H9 (cell line): ENCODE measurements at regions not wholly inside any gene's neighbourhood (a gene's known extent, or its start where the extent isn't known, plus 50 kb on each side); places are given as distances from the start of the nearest gene placed in this dataset.

ENCODE experiments used
- DNase-seq: peaks from one replicate; pipeline ENCODE4 v3.0.0-alpha.2; 2017
- H2AFZ ChIP-seq: one replicate; pipeline ENCODE4 v1.6.1; 2013; ENCODE audit warnings: mild to moderate bottlenecking, low read length, control low read depth, moderate library complexity
- H2AK5ac ChIP-seq: 2 replicates; pipeline ENCODE4 v1.6.1; 2013; ENCODE audit warnings: low read length, control low read depth, mixed read lengths; ENCODE audit not compliant: insufficient read length
- H2BK120ac ChIP-seq: one replicate; pipeline ENCODE4 v1.6.1; 2013; ENCODE audit warnings: low read depth, mild to moderate bottlenecking, low read length, control low read depth, inconsistent platforms; ENCODE audit not compliant: poor library complexity, severe bottlenecking
- H2BK12ac ChIP-seq: 2 replicates; pipeline ENCODE4 v1.6.1; 2013; ENCODE audit warnings: low read length, control low read depth, mixed read lengths, low read depth; ENCODE audit not compliant: insufficient read length
- H2BK15ac ChIP-seq: 2 replicates; pipeline ENCODE4 v1.6.1; 2013; ENCODE audit warnings: low read depth, low read length, control low read depth
- H2BK20ac ChIP-seq: one replicate; pipeline ENCODE4 v1.6.1; 2013; ENCODE audit warnings: low read depth, mild to moderate bottlenecking, low read length, control low read depth, inconsistent platforms; ENCODE audit not compliant: poor library complexity, severe bottlenecking
- H2BK5ac ChIP-seq: 2 replicates; pipeline ENCODE4 v1.6.1; 2013; ENCODE audit warnings: low read length, control low read depth, mixed read lengths; ENCODE audit not compliant: insufficient read length
- H3K14ac ChIP-seq: 2 replicates; pipeline ENCODE4 v1.6.1; 2013; ENCODE audit warnings: low read length, control low read depth; ENCODE audit not compliant: insufficient read depth
- H3K18ac ChIP-seq: 2 replicates; pipeline ENCODE4 v1.6.1; 2013; ENCODE audit warnings: low read depth, mild to moderate bottlenecking, mixed read lengths, low read length, control low read depth; ENCODE audit not compliant: insufficient read length
- H3K23ac ChIP-seq: 2 replicates; pipeline ENCODE4 v1.6.1; 2013; ENCODE audit warnings: low read length, control low read depth, mixed read lengths, low read depth; ENCODE audit not compliant: insufficient read length
- H3K23me2 ChIP-seq: 2 replicates; pipeline ENCODE4 v1.6.1; 2013; ENCODE audit warnings: low read depth, mild to moderate bottlenecking, mixed read lengths, low read length, control low read depth; ENCODE audit not compliant: insufficient read length, poor library complexity, severe bottlenecking
- H3K27ac ChIP-seq: 2 replicates; pipeline ENCODE4 v1.5.1; 2013; ENCODE audit warnings: low read length, control low read depth, mixed read lengths, low read depth; ENCODE audit not compliant: insufficient read length
- H3K27me3 ChIP-seq: 2 replicates; pipeline ENCODE4 v1.6.1; 2013; ENCODE audit warnings: low read length, control low read depth, inconsistent platforms; ENCODE audit not compliant: insufficient read depth
- H3K4ac ChIP-seq: 2 replicates; pipeline ENCODE4 v1.6.1; 2013; ENCODE audit warnings: low read depth, mild to moderate bottlenecking, control low read depth, inconsistent platforms, low read length, moderate library complexity
- H3K4me1 ChIP-seq: 2 replicates; pipeline ENCODE4 v1.6.1; 2013; ENCODE audit warnings: low read length, control low read depth, inconsistent platforms; ENCODE audit not compliant: insufficient read depth
- H3K4me2 ChIP-seq: 2 replicates; pipeline ENCODE4 v1.6.1; 2013; ENCODE audit warnings: low read length, control low read depth, mixed read lengths; ENCODE audit not compliant: insufficient read length, insufficient read depth
- H3K56ac ChIP-seq: 2 replicates; pipeline ENCODE4 v1.6.1; 2013; ENCODE audit warnings: low read depth, mild to moderate bottlenecking, mixed read lengths, low read length, control low read depth; ENCODE audit not compliant: insufficient read length
- H3K79me1 ChIP-seq: 2 replicates; pipeline ENCODE4 v1.6.1; 2013; ENCODE audit warnings: low read depth, mild to moderate bottlenecking, moderate library complexity, low read length, control low read depth, inconsistent platforms; ENCODE audit not compliant: insufficient read depth, poor library complexity, severe bottlenecking
- H3K79me2 ChIP-seq: 2 replicates; pipeline ENCODE4 v1.6.1; 2013; ENCODE audit warnings: low read length, control low read depth, inconsistent platforms; ENCODE audit not compliant: insufficient read depth
- H3K9ac ChIP-seq: 2 replicates; pipeline ENCODE4 v1.6.1; 2013; ENCODE audit warnings: low read length, control low read depth, mixed read lengths; ENCODE audit not compliant: insufficient read length; ENCODE audit errors: extremely low read depth
- H3K9me3 ChIP-seq: one replicate; pipeline ENCODE4 v1.6.1; 2013; ENCODE audit warnings: low read depth, low read length, inconsistent platforms; ENCODE audit not compliant: control insufficient read depth
- H3T11ph ChIP-seq: one replicate; pipeline ENCODE4 v1.6.1; 2013; ENCODE audit warnings: mild to moderate bottlenecking, low read length, control low read depth, inconsistent platforms
- H4K20me1 ChIP-seq: one replicate; pipeline ENCODE4 v1.6.1; 2013; ENCODE audit not compliant: control insufficient read depth, insufficient read length, insufficient read depth
- H4K5ac ChIP-seq: 2 replicates; pipeline ENCODE4 v1.6.1; 2013; ENCODE audit warnings: low read depth, mild to moderate bottlenecking, mixed read lengths, low read length, control low read depth; ENCODE audit not compliant: insufficient read length
- H4K8ac ChIP-seq: replicated peaks from 2 replicates; pipeline ENCODE4 v1.6.1; 2013; ENCODE audit warnings: low read length, control low read depth, mixed read lengths, low read depth; ENCODE audit not compliant: insufficient read length
- H4K91ac ChIP-seq: 2 replicates; pipeline ENCODE4 v1.6.1; 2013; ENCODE audit warnings: low read depth, mild to moderate bottlenecking, moderate library complexity, mixed read lengths, low read length, control low read depth; ENCODE audit not compliant: insufficient read length
- H3K27ac Mint-ChIP-seq, 3 experiments: 2 replicates in 2 of 3; 3 replicates in 1 of 3; pipeline ENCODE4 v1.8.0; 2020 to 2021; ENCODE audit warnings: mixed read lengths in 3 of 3, mild to moderate bottlenecking in 1 of 3, moderate library complexity in 1 of 3
- H3K27me3 Mint-ChIP-seq: 2 replicates; pipeline ENCODE4 v1.8.0; 2021; ENCODE audit warnings: low read depth, mild to moderate bottlenecking, moderate library complexity, mixed read lengths
- H3K36me3 Mint-ChIP-seq, 3 experiments: 2 replicates in 2 of 3; 3 replicates in 1 of 3; pipeline ENCODE4 v1.8.0; 2020 to 2021; ENCODE audit warnings: low read depth in 3 of 3, mixed read lengths in 3 of 3; ENCODE audit not compliant: insufficient read depth in 1 of 3
- H3K4me1 Mint-ChIP-seq, 2 experiments: 2 replicates each; pipeline ENCODE4 v1.8.0; 2020; ENCODE audit warnings: mixed read lengths in 2 of 2
- H3K4me3 Mint-ChIP-seq, 2 experiments: 2 replicates in 1 of 2; 3 replicates in 1 of 2; pipeline ENCODE4 v1.8.0; 2020 to 2021; ENCODE audit warnings: mild to moderate bottlenecking in 2 of 2, mixed read lengths in 2 of 2, moderate library complexity in 1 of 2
- H3K9me3 Mint-ChIP-seq, 2 experiments: 2 replicates in 1 of 2; 3 replicates in 1 of 2; pipeline ENCODE4 v1.8.0; 2020; ENCODE audit warnings: mild to moderate bottlenecking in 2 of 2, mixed read lengths in 2 of 2, moderate library complexity in 1 of 2
- WGBS: extraction: QIAGEN DNeasy Blood & Tissue Kit; methylation state at CpG from one replicate; pipeline ENCODE4 v1.1.7; 2013; ENCODE audit warnings: missing lambda C conversion rate, low lambda C conversion rate, mixed read lengths; ENCODE audit not compliant: insufficient read length; ENCODE audit errors: extremely low coverage; 5-methylcytosine and 5-hydroxymethylcytosine counted together
- TF ChIP-seq, protein P1 (sequence below): fragments of 200-600 bp; sonication (generic); conservative IDR thresholded peaks from 3 replicates; pipeline ENCODE4 v1.8.0; 2021; ENCODE audit warnings: antibody characterized with exemption, mild to moderate bottlenecking

DNA sequence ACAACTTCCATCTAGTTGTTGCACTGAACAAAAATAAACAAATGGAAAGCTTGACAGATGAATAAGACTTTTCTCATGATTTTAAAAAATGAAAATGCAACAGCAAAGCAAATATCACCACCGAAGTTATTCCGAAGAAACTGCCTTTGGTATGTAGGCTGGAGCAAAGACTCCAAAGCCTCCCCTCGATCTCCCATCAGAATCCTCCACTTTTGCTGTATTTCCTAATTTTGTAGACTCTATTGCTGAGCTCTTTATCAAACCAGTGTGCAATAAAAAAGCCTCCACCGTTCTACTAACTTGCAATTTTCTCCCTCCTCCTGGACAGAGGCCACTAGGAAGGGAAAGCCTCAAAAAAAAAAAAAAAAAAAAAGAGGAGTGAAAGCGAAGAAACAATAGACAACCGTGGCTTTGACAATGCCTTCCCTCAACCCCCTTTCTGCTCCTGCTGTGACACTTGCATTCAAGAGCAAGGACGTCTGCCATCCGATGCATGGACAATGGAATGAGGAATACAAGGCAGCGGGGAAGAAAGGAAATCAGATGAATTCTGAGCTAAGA lies 190.9 kb upstream of the BLID start:
- no peak overlapping the region for H2BK12ac ChIP-seq
- H3K36me3 Mint-ChIP-seq = no peaks in the 10 kb centered on the region
- no peak overlapping the region for H4K5ac ChIP-seq
- no peaks in the 10 kb centered on the region for H3K79me2 ChIP-seq
- no peaks in the 10 kb centered on the region for H3K9me3 Mint-ChIP-seq
- peak; percentile 75 for DNase-seq
- no peak overlapping the region for H3T11ph ChIP-seq
- no peak overlapping the region for H2BK5ac ChIP-seq
- no peak overlapping the region for H2AK5ac ChIP-seq
- H2BK20ac ChIP-seq = no peak overlapping the region
- no peak overlapping the region for H3K4ac ChIP-seq
- peaks cover 62 to 72% of the 10 kb centered on the region in 2 experiments for H3K4me1 Mint-ChIP-seq
- H3K23ac ChIP-seq = no peak overlapping the region
- no peak overlapping the region for H3K56ac ChIP-seq
- H3K27me3 ChIP-seq = no peaks in the 10 kb centered on the region
- no peak overlapping the region for H3K9ac ChIP-seq
- no peak overlapping the region for H3K14ac ChIP-seq
- H2BK120ac ChIP-seq = no peak overlapping the region
- H3K27me3 Mint-ChIP-seq = peaks cover 6% of the 10 kb centered on the region; the same call in 1 of the 2 replicates
- H2BK15ac ChIP-seq = no peak overlapping the region
- peak overlapping the region; percentile 8 to 43; a peak in 2 of 5 replicates for H3K4me3 Mint-ChIP-seq
- TF ChIP-seq, protein P1, sequence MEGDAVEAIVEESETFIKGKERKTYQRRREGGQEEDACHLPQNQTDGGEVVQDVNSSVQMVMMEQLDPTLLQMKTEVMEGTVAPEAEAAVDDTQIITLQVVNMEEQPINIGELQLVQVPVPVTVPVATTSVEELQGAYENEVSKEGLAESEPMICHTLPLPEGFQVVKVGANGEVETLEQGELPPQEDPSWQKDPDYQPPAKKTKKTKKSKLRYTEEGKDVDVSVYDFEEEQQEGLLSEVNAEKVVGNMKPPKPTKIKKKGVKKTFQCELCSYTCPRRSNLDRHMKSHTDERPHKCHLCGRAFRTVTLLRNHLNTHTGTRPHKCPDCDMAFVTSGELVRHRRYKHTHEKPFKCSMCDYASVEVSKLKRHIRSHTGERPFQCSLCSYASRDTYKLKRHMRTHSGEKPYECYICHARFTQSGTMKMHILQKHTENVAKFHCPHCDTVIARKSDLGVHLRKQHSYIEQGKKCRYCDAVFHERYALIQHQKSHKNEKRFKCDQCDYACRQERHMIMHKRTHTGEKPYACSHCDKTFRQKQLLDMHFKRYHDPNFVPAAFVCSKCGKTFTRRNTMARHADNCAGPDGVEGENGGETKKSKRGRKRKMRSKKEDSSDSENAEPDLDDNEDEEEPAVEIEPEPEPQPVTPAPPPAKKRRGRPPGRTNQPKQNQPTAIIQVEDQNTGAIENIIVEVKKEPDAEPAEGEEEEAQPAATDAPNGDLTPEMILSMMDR = no peak
- H4K91ac ChIP-seq = no peak overlapping the region
- no peak overlapping the region for H3K4me2 ChIP-seq
- H3K18ac ChIP-seq = no peak overlapping the region
- no peak overlapping the region for H2AFZ ChIP-seq
- no peaks in the 10 kb centered on the region for H4K20me1 ChIP-seq
- H3K27ac Mint-ChIP-seq = peak overlapping the region in 2 of 3 experiments; percentile 7 to 25; a peak in 2 of 7 replicates
- H4K8ac ChIP-seq = no peak overlapping the region
- H3K27ac ChIP-seq = no peak overlapping the region
- no CpG with 5 or more reads among the region's 9 CpGs for WGBS
- no peaks in the 10 kb centered on the region for H3K79me1 ChIP-seq
- no peaks in the 10 kb centered on the region for H3K9me3 ChIP-seq
- peaks cover 6% of the 10 kb centered on the region; the same call in 1 of the 2 replicates for H3K4me1 ChIP-seq
- H3K23me2 ChIP-seq = no peaks in the 10 kb centered on the region
